Large intestine (tissue), 3 donors: ENCODE measurements at regions not wholly inside any gene's neighbourhood (a gene's known extent, or its start where the extent isn't known, plus 50 kb on each side); places are given as distances from the start of the nearest gene placed in this dataset.
"Not testable (repeated sequence)": the region's sequence is repeated elsewhere in the genome, so short reads cannot be mapped to it uniquely, and the experiment has no call there.

ENCODE experiments used
- DNase-seq, 2 donors: peaks; one replicate each; pipeline versions ENCODE4 v3.0.0 to v3.0.0-alpha.2; 2013
- H3K27ac ChIP-seq: one replicate; pipeline ENCODE4 v1.5.1; 2013; ENCODE audit warnings: low read length
- H3K27me3 ChIP-seq: 2 replicates; pipeline ENCODE4 v1.6.1; 2013; ENCODE audit warnings: low read length; ENCODE audit not compliant: control insufficient read depth, insufficient read depth
- H3K36me3 ChIP-seq: 2 replicates; pipeline ENCODE4 v1.6.1; 2013; ENCODE audit warnings: low read length; ENCODE audit not compliant: control insufficient read depth, insufficient read depth
- H3K4me1 ChIP-seq: one replicate; pipeline ENCODE4 v1.6.1; 2013; ENCODE audit warnings: low read length; ENCODE audit not compliant: control insufficient read depth, insufficient read depth
- H3K4me3 ChIP-seq: one replicate; pipeline ENCODE4 v1.5.1; 2013; ENCODE audit warnings: low read length
- H3K9me3 ChIP-seq: one replicate; pipeline ENCODE4 v1.6.1; 2013; ENCODE audit warnings: mild to moderate bottlenecking, low read depth, low read length, moderate library complexity; ENCODE audit not compliant: control insufficient read depth
- WGBS: methylation state at CpG from one replicate; pipeline ENCODE4 v1.1.5; 2013; ENCODE audit warnings: low lambda C conversion rate; ENCODE audit not compliant: insufficient coverage; 5-methylcytosine and 5-hydroxymethylcytosine counted together

GRCh38 chr5:38677636-38678035, 121.2 kb upstream of the LIFR start:
- no peaks in the 10 kb centered on the region for H3K36me3 ChIP-seq
- H3K4me3 ChIP-seq, result no peak overlapping the region
- no peaks in the 10 kb centered on the region for H3K4me1 ChIP-seq
- WGBS, result no CpG with 5 or more reads among the region's 2 CpGs
- no peak overlapping the region for H3K27ac ChIP-seq
- no peak for DNase-seq
- peaks cover 47% of the 10 kb centered on the region for H3K27me3 ChIP-seq
- H3K9me3 ChIP-seq, result no peaks in the 10 kb centered on the region

- Histone ChIP-seq H3K4me3 (no peak overlapping the region), H3K9me3 (no peaks in the 10 kb centered on the region), H3K36me3 (no peaks in the 10 kb centered on the region), H3K27ac (no peak overlapping the region), H3K4me1 (no peaks in the 10 kb centered on the region), H3K27me3 (peaks cover 50% of the 10 kb centered on the region)
- WGBS, result 86% methylated on average over 1 of the region's 1 CpG
- no peak for DNase-seq
Observed at GRCh38 chr5:38678076-38678475, 121.6 kb upstream of the LIFR start.

GRCh38 chr5:38678697-38679096, 122.3 kb upstream of the LIFR start:
- not testable (repeated sequence) for H3K36me3 ChIP-seq, H3K9me3 ChIP-seq, H3K4me3 ChIP-seq, H3K4me1 ChIP-seq, DNase-seq, H3K27ac ChIP-seq
- peaks cover 50% of the 10 kb centered on the region for H3K27me3 ChIP-seq
- 94% methylated on average over 3 of the region's 7 CpGs for WGBS

GRCh38 chr5:38680094-38680825, 123.8 kb upstream of the LIFR start:
- H3K4me3 ChIP-seq, result no peak overlapping the region
- H3K27ac ChIP-seq, result no peak overlapping the region
- peak; percentile 16 to 22 for DNase-seq
- H3K9me3 ChIP-seq, result no peaks in the 10 kb centered on the region
- H3K27me3 ChIP-seq, result peaks cover 59% of the 10 kb centered on the region
- no peaks in the 10 kb centered on the region for H3K4me1 ChIP-seq
- 100% methylated on average over 1 of the region's 5 CpGs for WGBS
- no peaks in the 10 kb centered on the region for H3K36me3 ChIP-seq

- H3K9me3 ChIP-seq, result no peaks in the 10 kb centered on the region
- no peak overlapping the region for H3K4me3 ChIP-seq
- 76% methylated on average over 2 of the region's 3 CpGs for WGBS
- no peak for DNase-seq
- no peaks in the 10 kb centered on the region for H3K36me3 ChIP-seq
- no peaks in the 10 kb centered on the region for H3K4me1 ChIP-seq
- H3K27ac ChIP-seq, result no peak overlapping the region
- H3K27me3 ChIP-seq, result peaks cover 63% of the 10 kb centered on the region
Observed at GRCh38 chr5:38681029-38681706, 124.7 kb upstream of the LIFR start.

GRCh38 chr5:38681966-38682365, 125.5 kb upstream of the LIFR start:
- Histone ChIP-seq H3K36me3 (no peaks in the 10 kb centered on the region), H3K4me3 (no peak overlapping the region), H3K4me1 (no peaks in the 10 kb centered on the region), H3K9me3 (no peaks in the 10 kb centered on the region), H3K27ac (no peak overlapping the region), H3K27me3 (peaks cover 65% of the 10 kb centered on the region)
- DNase-seq, result no peak
- 87% methylated on average over 3 of the region's 6 CpGs for WGBS

- Histone ChIP-seq H3K36me3 (no peaks in the 10 kb centered on the region), H3K27ac (no peak overlapping the region), H3K27me3 (peaks cover 84% of the 10 kb centered on the region), H3K9me3 (no peaks in the 10 kb centered on the region), H3K4me3 (no peak overlapping the region), H3K4me1 (no peaks in the 10 kb centered on the region)
- DNase-seq, result no peak
- WGBS, result no CpG with 5 or more reads among the region's 3 CpGs
Observed at GRCh38 chr5:38686658-38687057, 130.2 kb upstream of the LIFR start.

GRCh38 chr5:38692346-38692745, 135.9 kb upstream of the LIFR start:
- no peaks in the 10 kb centered on the region for H3K9me3 ChIP-seq
- no peaks in the 10 kb centered on the region for H3K4me1 ChIP-seq
- H3K27me3 ChIP-seq, result peaks cover 75% of the 10 kb centered on the region
- H3K4me3 ChIP-seq, result no peak overlapping the region
- H3K27ac ChIP-seq, result no peak overlapping the region
- DNase-seq, result no peak
- WGBS, result 67% methylated on average over 1 of the region's 4 CpGs
- no peaks in the 10 kb centered on the region for H3K36me3 ChIP-seq

GRCh38 chr5:38692781-38693527, 136.5 kb upstream of the LIFR start:
- peak; percentile 20 to 58 for DNase-seq
- H3K27me3 ChIP-seq, result peaks cover 80% of the 10 kb centered on the region
- 4% methylated on average over 4 of the region's 6 CpGs for WGBS
- H3K4me3 ChIP-seq, result no peak overlapping the region
- H3K36me3 ChIP-seq, result no peaks in the 10 kb centered on the region
- H3K9me3 ChIP-seq, result no peaks in the 10 kb centered on the region
- H3K4me1 ChIP-seq, result no peaks in the 10 kb centered on the region
- H3K27ac ChIP-seq, result no peak overlapping the region

- Histone ChIP-seq H3K36me3 (no peaks in the 10 kb centered on the region), H3K4me1 (no peaks in the 10 kb centered on the region), H3K27me3 (peaks cover 78% of the 10 kb centered on the region), H3K9me3 (no peaks in the 10 kb centered on the region), H3K4me3 (no peak overlapping the region), H3K27ac (no peak overlapping the region)
- DNase-seq, result no peak
- no CpG with 5 or more reads among the region's 9 CpGs for WGBS
Observed at GRCh38 chr5:38695021-38695958, 138.8 kb upstream of the LIFR start.
